Activated CD8-positive, alpha-beta memory T cell treated with anti-CD3 and anti-CD28 coated beads, Interleukin-2, amount 10 ng/mL, durations not matched to agents 7 days and 5 days (primary cell): ENCODE measurements at regions not wholly inside any gene's neighbourhood (a gene's known extent, or its start where the extent isn't known, plus 50 kb on each side); places are given as distances from the start of the nearest gene placed in this dataset.
"Not testable (repeated sequence)": the region's sequence is repeated elsewhere in the genome, so short reads cannot be mapped to it uniquely, and the experiment has no call there.

Experiments
- ATAC-seq: fragments of 150-1000 bp; cut with Tn5 transposase; one replicate; pipeline ENCODE4 v1.10.0; 2021; ENCODE audit warnings: moderate library complexity
- CTCF ChIA-PET: fragments of 350-600 bp; sonication (Branson Sonifier 250); formaldehyde crosslinking; loops from one replicate; lab custom pipeline; 2021; ENCODE audit warnings: antibody characterized with exemption; lab: Charles Lee
- DNase-seq: peaks from one replicate; pipeline ENCODE4 v3.0.0-alpha.2; 2020
- H3K27ac Mint-ChIP-seq: one replicate; pipeline ENCODE4 v1.8.0; 2021; ENCODE audit warnings: mild to moderate bottlenecking, mixed read lengths
- H3K27me3 Mint-ChIP-seq: one replicate; pipeline ENCODE4 v1.8.0; 2021; ENCODE audit warnings: mixed read lengths
- H3K36me3 Mint-ChIP-seq: one replicate; pipeline ENCODE4 v1.8.0; 2021; ENCODE audit warnings: mild to moderate bottlenecking, mixed read lengths
- H3K4me1 Mint-ChIP-seq: one replicate; pipeline ENCODE4 v1.8.0; 2021; ENCODE audit warnings: mixed read lengths
- H3K4me3 Mint-ChIP-seq: one replicate; pipeline ENCODE4 v1.8.0; 2021; ENCODE audit warnings: mild to moderate bottlenecking, moderate library complexity, mixed read lengths
- H3K9me3 Mint-ChIP-seq: one replicate; pipeline ENCODE4 v1.8.0; 2022; ENCODE audit warnings: low read depth, mixed read lengths

- peaks cover 2% of the 10 kb centered on the region for H3K9me3 Mint-ChIP-seq
- CTCF ChIA-PET = no interaction called here
- no peaks in the 10 kb centered on the region for H3K36me3 Mint-ChIP-seq
- ATAC-seq = no peak
- no peaks in the 10 kb centered on the region for H3K27me3 Mint-ChIP-seq
- no peak overlapping the region for H3K27ac Mint-ChIP-seq
- DNase-seq = no peak
- H3K4me1 Mint-ChIP-seq = no peaks in the 10 kb centered on the region
- H3K4me3 Mint-ChIP-seq = no peak overlapping the region
Observed at GRCh38 chr3:191873736-191874135, 412.8 kb downstream of the PYDC2 start.

- CTCF ChIA-PET = no interaction called here
- Mint-ChIP-seq H3K4me3 (no peak overlapping the region), H3K36me3 (no peaks in the 10 kb centered on the region), H3K27me3 (no peaks in the 10 kb centered on the region), H3K4me1 (no peaks in the 10 kb centered on the region), H3K27ac (no peak overlapping the region), H3K9me3 (peaks cover 10% of the 10 kb centered on the region)
- DNase-seq = no peak
- no peak for ATAC-seq
Observed at GRCh38 chr3:191882289-191882688, 421.3 kb downstream of the PYDC2 start.

GRCh38 chr3:191884132-191884531 is 423.2 kb downstream of the PYDC2 start:
- ATAC-seq (no peak), DNase-seq (no peak)
- Mint-ChIP-seq H3K4me1 (no peaks in the 10 kb centered on the region), H3K4me3 (no peak overlapping the region), H3K36me3 (no peaks in the 10 kb centered on the region), H3K9me3 (peaks cover 10% of the 10 kb centered on the region), H3K27ac (no peak overlapping the region), H3K27me3 (no peaks in the 10 kb centered on the region)
- CTCF ChIA-PET = no interaction called here

GRCh38 chr3:191889106-191889505 is 428.1 kb downstream of the PYDC2 start:
- Mint-ChIP-seq H3K4me3 (no peak overlapping the region), H3K9me3 (peaks cover 3% of the 10 kb centered on the region), H3K27ac (no peak overlapping the region), H3K4me1 (no peaks in the 10 kb centered on the region), H3K36me3 (no peaks in the 10 kb centered on the region), H3K27me3 (no peaks in the 10 kb centered on the region)
- no peak for ATAC-seq
- no peak for DNase-seq
- CTCF ChIA-PET = no interaction called here

- no peak for DNase-seq
- H3K36me3 Mint-ChIP-seq = no peaks in the 10 kb centered on the region
- no peak overlapping the region for H3K4me3 Mint-ChIP-seq
- CTCF ChIA-PET = no interaction called here
- no peaks in the 10 kb centered on the region for H3K4me1 Mint-ChIP-seq
- H3K27ac Mint-ChIP-seq = no peak overlapping the region
- H3K27me3 Mint-ChIP-seq = no peaks in the 10 kb centered on the region
- no peak for ATAC-seq
- no peaks in the 10 kb centered on the region for H3K9me3 Mint-ChIP-seq
Observed at GRCh38 chr3:191889756-191890155, 428.8 kb downstream of the PYDC2 start.

- CTCF ChIA-PET = no interaction called here
- H3K9me3 Mint-ChIP-seq = no peaks in the 10 kb centered on the region
- ATAC-seq (no peak), DNase-seq (no peak)
- H3K27me3 Mint-ChIP-seq = no peaks in the 10 kb centered on the region
- no peaks in the 10 kb centered on the region for H3K36me3 Mint-ChIP-seq
- no peak overlapping the region for H3K27ac Mint-ChIP-seq
- H3K4me1 Mint-ChIP-seq = no peaks in the 10 kb centered on the region
- H3K4me3 Mint-ChIP-seq = no peak overlapping the region
Observed at GRCh38 chr3:191894406-191894805, 433.4 kb downstream of the PYDC2 start.

- Mint-ChIP-seq H3K4me3 (no peak overlapping the region), H3K4me1 (no peaks in the 10 kb centered on the region), H3K9me3 (no peaks in the 10 kb centered on the region), H3K27ac (no peak overlapping the region), H3K36me3 (no peaks in the 10 kb centered on the region), H3K27me3 (no peaks in the 10 kb centered on the region)
- DNase-seq = no peak
- CTCF ChIA-PET = no interaction called here
- no peak for ATAC-seq
Observed at GRCh38 chr3:191901741-191902140, 440.8 kb downstream of the PYDC2 start.

GRCh38 chr3:191912616-191913204 is 451.7 kb downstream of the PYDC2 start:
- H3K4me1 Mint-ChIP-seq = no peaks in the 10 kb centered on the region
- CTCF ChIA-PET = no interaction called here
- no peak for ATAC-seq
- no peaks in the 10 kb centered on the region for H3K36me3 Mint-ChIP-seq
- H3K4me3 Mint-ChIP-seq = no peak overlapping the region
- no peak overlapping the region for H3K27ac Mint-ChIP-seq
- no peak for DNase-seq
- no peaks in the 10 kb centered on the region for H3K27me3 Mint-ChIP-seq
- H3K9me3 Mint-ChIP-seq = peaks cover 8% of the 10 kb centered on the region

- Mint-ChIP-seq H3K9me3 (peaks cover 8% of the 10 kb centered on the region), H3K36me3 (no peaks in the 10 kb centered on the region), H3K27ac (no peak overlapping the region), H3K4me3 (no peak overlapping the region), H3K27me3 (no peaks in the 10 kb centered on the region), H3K4me1 (no peaks in the 10 kb centered on the region)
- no peak for DNase-seq
- no peak for ATAC-seq
- CTCF ChIA-PET = no interaction called here
Observed at GRCh38 chr3:191915712-191916111, 454.7 kb downstream of the PYDC2 start.

GRCh38 chr3:191919491-191920026 is 458.6 kb downstream of the PYDC2 start:
- Mint-ChIP-seq H3K27me3 (no peaks in the 10 kb centered on the region), H3K27ac (no peak overlapping the region), H3K36me3 (no peaks in the 10 kb centered on the region), H3K9me3 (peaks cover 2% of the 10 kb centered on the region), H3K4me3 (no peak overlapping the region), H3K4me1 (no peaks in the 10 kb centered on the region)
- CTCF ChIA-PET = no interaction called here
- ATAC-seq = no peak
- no peak for DNase-seq

- peaks cover 2% of the 10 kb centered on the region for H3K9me3 Mint-ChIP-seq
- H3K27ac Mint-ChIP-seq = no peak overlapping the region
- no peaks in the 10 kb centered on the region for H3K27me3 Mint-ChIP-seq
- ATAC-seq = no peak
- no peak overlapping the region for H3K4me3 Mint-ChIP-seq
- H3K36me3 Mint-ChIP-seq = no peaks in the 10 kb centered on the region
- no peaks in the 10 kb centered on the region for H3K4me1 Mint-ChIP-seq
- CTCF ChIA-PET = no interaction called here
- no peak for DNase-seq
Observed at GRCh38 chr3:191922570-191922969, 461.6 kb downstream of the PYDC2 start.

- CTCF ChIA-PET, H3K27ac Mint-ChIP-seq, H3K4me1 Mint-ChIP-seq, H3K27me3 Mint-ChIP-seq, H3K4me3 Mint-ChIP-seq, ATAC-seq, H3K9me3 Mint-ChIP-seq, DNase-seq, H3K36me3 Mint-ChIP-seq: not testable (repeated sequence)
Observed at GRCh38 chr3:191927183-191927817, 466.3 kb downstream of the PYDC2 start.

- H3K9me3 Mint-ChIP-seq, H3K27ac Mint-ChIP-seq, ATAC-seq, DNase-seq, CTCF ChIA-PET, H3K27me3 Mint-ChIP-seq, H3K4me1 Mint-ChIP-seq, H3K36me3 Mint-ChIP-seq, H3K4me3 Mint-ChIP-seq: not testable (repeated sequence)
Observed at GRCh38 chr3:191927998-191928397, 467.0 kb downstream of the PYDC2 start.

- CTCF ChIA-PET = no interaction called here
Observed at GRCh38 chr3:191944835-191945234, 483.9 kb downstream of the PYDC2 start.

More at GRCh38 chr3:191944835-191945234, 483.9 kb downstream of the PYDC2 start:
- ATAC-seq = no peak
- no peak overlapping the region for H3K4me3 Mint-ChIP-seq
- H3K27ac Mint-ChIP-seq = no peak overlapping the region
- no peaks in the 10 kb centered on the region for H3K27me3 Mint-ChIP-seq
- no peaks in the 10 kb centered on the region for H3K36me3 Mint-ChIP-seq
- H3K4me1 Mint-ChIP-seq = no peaks in the 10 kb centered on the region
- H3K9me3 Mint-ChIP-seq = peaks cover 2% of the 10 kb centered on the region
- no peak for DNase-seq
